IMR-90 (cell line): ENCODE measurements at regions not wholly inside any gene's neighbourhood (a gene's known extent, or its start where the extent isn't known, plus 50 kb on each side); places are given as distances from the start of the nearest gene placed in this dataset.

ENCODE experiments used
- ATAC-seq: fragments of 200-7000 bp; cut with Tn5 transposase; 2 replicates; pipeline ENCODE4 v1.9.1; 2020; ENCODE audit warnings: low read depth, mild to moderate bottlenecking, moderate library complexity
- BruUV-seq: library from RNA; stranded (reverse); fragments of 400-500 nt; replicated peaks from 2 replicates; lab custom pipeline; 2021; lab: Mats Ljungman, UMichigan
- CTCF ChIA-PET: fragments of 300-600 bp; formaldehyde crosslinking; extraction: SDS; loops from one replicate; lab custom pipeline; 2021; ENCODE audit warnings: antibody characterized with exemption; lab: Yijun Ruan, JAX
- POLR2A ChIA-PET: fragments of 300-600 bp; sonication (Branson Sonifier 250); formaldehyde crosslinking; loops from one replicate; lab custom pipeline; 2022; ENCODE audit warnings: antibody characterized with exemption; ENCODE audit not compliant: unreplicated experiment; lab: Charles Lee
- DNase-seq: peaks from one replicate; pipeline ENCODE4 v3.0.0; 2013
- H2AFZ ChIP-seq: replicated peaks from 2 replicates; pipeline ENCODE3; 2013; ENCODE audit warnings: low read length, mild to moderate bottlenecking; ENCODE audit not compliant: poor library complexity
- H2AK5ac ChIP-seq: 2 replicates; pipeline ENCODE4 v1.6.1; 2013; ENCODE audit warnings: low read depth, low read length, inconsistent platforms
- H2AK9ac ChIP-seq: replicated peaks from 2 replicates; pipeline ENCODE3; 2013; ENCODE audit warnings: mild to moderate bottlenecking, low read depth, low read length, moderate library complexity; ENCODE audit not compliant: poor library complexity
- H2BK120ac ChIP-seq: 2 replicates; pipeline ENCODE4 v1.6.1; 2013; ENCODE audit warnings: low read depth, low read length, inconsistent platforms
- H2BK15ac ChIP-seq: 3 replicates; pipeline ENCODE4 v1.6.1; 2013; ENCODE audit warnings: low read depth, low read length, inconsistent platforms
- H2BK20ac ChIP-seq: 2 replicates; pipeline ENCODE4 v1.6.1; 2013; ENCODE audit warnings: low read depth, mild to moderate bottlenecking, inconsistent platforms, low read length, moderate library complexity
- H2BK5ac ChIP-seq: 2 replicates; pipeline ENCODE4 v1.6.1; 2013; ENCODE audit warnings: mild to moderate bottlenecking, low read depth, low read length, inconsistent platforms; ENCODE audit not compliant: poor library complexity, severe bottlenecking
- H3K14ac ChIP-seq: replicated peaks from 2 replicates; pipeline ENCODE4 v1.6.1; 2013; ENCODE audit warnings: low read depth, low read length, inconsistent platforms
- H3K18ac ChIP-seq: 2 replicates; pipeline ENCODE4 v1.6.1; 2013; ENCODE audit warnings: low read depth, low read length, control low read depth
- H3K23ac ChIP-seq: 2 replicates; pipeline ENCODE4 v1.6.1; 2013; ENCODE audit warnings: low read depth, low read length, inconsistent platforms
- H3K27ac ChIP-seq: 2 replicates; pipeline ENCODE4 v1.5.1; 2013; ENCODE audit warnings: mild to moderate bottlenecking, control low read depth, low read length; ENCODE audit not compliant: insufficient read depth
- H3K27me3 ChIP-seq: 2 replicates; pipeline ENCODE4 v1.6.1; 2013; ENCODE audit warnings: low read length; ENCODE audit not compliant: control insufficient read depth, insufficient read depth
- H3K36me3 ChIP-seq: 2 replicates; pipeline ENCODE4 v1.6.1; 2013; ENCODE audit warnings: low read length, mixed read lengths; ENCODE audit not compliant: control insufficient read depth, insufficient read depth
- H3K4ac ChIP-seq: 2 replicates; pipeline ENCODE4 v1.6.1; 2013; ENCODE audit warnings: low read depth, low read length, inconsistent platforms
- H3K4me1 ChIP-seq: 2 replicates; pipeline ENCODE4 v1.6.1; 2013; ENCODE audit warnings: low read length, mixed read lengths; ENCODE audit not compliant: control insufficient read depth, insufficient read depth
- H3K4me2 ChIP-seq: 2 replicates; pipeline ENCODE4 v1.6.1; 2013; ENCODE audit warnings: low read depth, mild to moderate bottlenecking, control low read depth, low read length, moderate library complexity
- H3K4me3 ChIP-seq: 2 replicates; pipeline ENCODE4 v1.5.1; 2013; ENCODE audit warnings: low read depth, mild to moderate bottlenecking, control low read depth, low read length, moderate library complexity; ENCODE audit not compliant: insufficient read depth
- H3K56ac ChIP-seq: 2 replicates; pipeline ENCODE4 v1.6.1; 2013; ENCODE audit warnings: low read length, inconsistent platforms; ENCODE audit not compliant: insufficient read depth; ENCODE audit errors: extremely low read depth
- H3K79me1 ChIP-seq, 2 experiments: 2 replicates each; pipeline ENCODE4 v1.6.1; 2013; ENCODE audit warnings: low read length in 2 of 2, inconsistent platforms in 1 of 2, low read depth in 1 of 2
- H3K9ac ChIP-seq: 2 replicates; pipeline ENCODE4 v1.6.1; 2013; ENCODE audit warnings: low read depth, low read length, control low read depth
- H3K9me1 ChIP-seq: 2 replicates; pipeline ENCODE4 v1.6.1; 2013; ENCODE audit warnings: low read length, inconsistent platforms; ENCODE audit not compliant: insufficient read depth
- H3K9me3 ChIP-seq: 2 replicates; pipeline ENCODE4 v1.6.1; 2013; ENCODE audit warnings: low read length; ENCODE audit not compliant: control insufficient read depth, insufficient read depth
- H4K20me1 ChIP-seq: 2 replicates; pipeline ENCODE4 v1.6.1; 2013; ENCODE audit warnings: low read length, inconsistent platforms; ENCODE audit not compliant: insufficient read depth
- H4K5ac ChIP-seq: 2 replicates; pipeline ENCODE4 v1.6.1; 2013; ENCODE audit warnings: mild to moderate bottlenecking, low read depth, low read length, control low read depth
- H4K8ac ChIP-seq, 2 experiments: 2 replicates each; pipeline ENCODE4 v1.6.1; 2013; ENCODE audit warnings: low read depth in 2 of 2, low read length in 2 of 2, control low read depth in 1 of 2, inconsistent platforms in 1 of 2
- H4K91ac ChIP-seq: 2 replicates; pipeline ENCODE4 v1.6.1; 2013; ENCODE audit warnings: low read depth, low read length, inconsistent platforms; ENCODE audit not compliant: insufficient read depth
- CEBPB ChIP-seq: IDR thresholded peaks from 2 replicates; pipeline ENCODE4 v1.6.1; 2012; ENCODE audit warnings: low read depth, low read length, improper control_type of control experiment
- CHD1 ChIP-seq: IDR thresholded peaks from 2 replicates; pipeline ENCODE4 v1.6.1; 2012; ENCODE audit warnings: low read depth, low read length, improper control_type of control experiment
- MAFK ChIP-seq: IDR thresholded peaks from 2 replicates; pipeline ENCODE4 v1.6.1; 2012; ENCODE audit warnings: low read depth, low read length, improper control_type of control experiment
- MXI1 ChIP-seq: IDR thresholded peaks from 2 replicates; pipeline ENCODE4 v1.6.1; 2012; ENCODE audit warnings: low read depth, mild to moderate bottlenecking, low read length, moderate library complexity, borderline replicate concordance
- POLR2A ChIP-seq: IDR thresholded peaks from 2 replicates; pipeline ENCODE4 v1.6.1; 2012; ENCODE audit warnings: mild to moderate bottlenecking, low read depth, low read length
- RAD21 ChIP-seq: IDR thresholded peaks from 2 replicates; pipeline ENCODE4 v1.6.1; 2012; ENCODE audit warnings: low read length, improper control_type of control experiment
- RCOR1 ChIP-seq: IDR thresholded peaks from 2 replicates; pipeline ENCODE4 v1.6.1; 2012; ENCODE audit warnings: mild to moderate bottlenecking, low read length, improper control_type of control experiment; ENCODE audit not compliant: insufficient replicate concordance
- SMC3 ChIP-seq: fragments of 150-350 bp; IDR thresholded peaks from 2 replicates; pipeline ENCODE4 v1.6.1; 2016; ENCODE audit warnings: low read depth, mild to moderate bottlenecking, antibody characterized with exemption, low read length, moderate library complexity
- WGBS, 2 experiments: methylation state at CpG; one replicate each; pipeline versions ENCODE4 v1.1.5 to v1.1.7; 2013; ENCODE audit warnings: missing lambda C conversion rate in 2 of 2; ENCODE audit not compliant: insufficient read length in 1 of 2; ENCODE audit errors: extremely low coverage in 2 of 2; 5-methylcytosine and 5-hydroxymethylcytosine counted together
- dilution Hi-C: fragments of 300-500 bp; cut with HindIII; formaldehyde crosslinking; loops from one replicate; pipeline ENCODE4 v1.14.3; 2018; ENCODE audit warnings: low sequenced_read_pairs; ENCODE audit not compliant: unreplicated experiment
- in situ Hi-C: fragments of 300-500 bp; cut with MboI; formaldehyde crosslinking; loops from 3 replicates; pipeline ENCODE4 v1.14.3; 2019; ENCODE audit warnings: low sequenced_read_pairs, inconsistent platforms, mixed read lengths
- intact Hi-C: fragments of 100-400 bp; cut with micrococcal nuclease; formaldehyde crosslinking; loops from 2 replicates; pipeline ENCODE4 v1.10.0; 2022

DNA sequence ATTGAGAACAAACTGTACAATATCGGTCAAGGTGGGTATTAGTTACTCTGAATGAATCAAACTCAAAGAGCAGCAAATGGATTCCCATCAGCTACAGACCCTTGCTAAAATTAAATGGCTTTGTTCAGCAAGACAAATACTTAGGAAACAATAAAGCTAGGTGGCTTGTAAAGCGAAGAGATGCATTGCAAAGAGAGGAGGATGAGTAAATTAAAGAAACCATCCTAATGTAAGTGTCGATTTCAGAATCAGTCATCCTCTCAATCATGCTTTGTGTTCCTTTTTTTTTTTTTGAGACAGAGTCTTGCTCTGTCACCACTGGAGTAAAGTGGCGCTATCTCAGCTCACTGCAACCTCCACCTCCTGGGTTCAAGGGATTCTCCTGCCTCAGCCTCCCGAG, 359.2 kb upstream of the ZNF462 start:
- no TSS peak for BruUV-seq
- no peak overlapping the region for H2AFZ ChIP-seq
- dilution Hi-C loops: no loop called here
- no peaks in the 10 kb centered on the region for H3K27me3 ChIP-seq
- H4K5ac ChIP-seq: no peak overlapping the region
- ChIA-PET CTCF (interaction anchor here (0.6 kb wide), 1 partner anchor 66 kb away, joined by 4 read pairs; no protein-coding TSS in a partner anchor), POLR2A (no interaction called here)
- TF ChIP-seq CEBPB: no peak
- no peak for TF ChIP-seq RAD21
- no peak for TF ChIP-seq RCOR1
- TF ChIP-seq MXI1: no peak
- TF ChIP-seq SMC3: no peak
- TF ChIP-seq MAFK: no peak
- no peak for TF ChIP-seq CHD1
- no peak for TF ChIP-seq POLR2A
- H3K9me3 ChIP-seq: peaks cover 15% of the 10 kb centered on the region
- no peaks in the 10 kb centered on the region for H3K79me1 ChIP-seq
- no peaks in the 10 kb centered on the region for H3K36me3 ChIP-seq
- H3K27ac ChIP-seq: no peak overlapping the region
- H3K9ac ChIP-seq: no peak overlapping the region
- in situ Hi-C loops: no loop called here
- H2BK15ac ChIP-seq: no peak overlapping the region
- WGBS, 2 experiments: 83% methylated on average over 1 of the region's 5 CpGs; no CpG with 5 or more reads in 1 of the 2 experiments
- no peaks in the 10 kb centered on the region for H4K20me1 ChIP-seq
- DNase-seq (no peak), ATAC-seq (no peak)
- no peak overlapping the region for H2AK5ac ChIP-seq
- H3K18ac ChIP-seq: no peak overlapping the region
- no peak overlapping the region for H2BK120ac ChIP-seq
- no peak overlapping the region for H3K4me3 ChIP-seq
- H4K8ac ChIP-seq: no peak overlapping the region
- H3K4ac ChIP-seq: no peak overlapping the region
- no peaks in the 10 kb centered on the region for H3K9me1 ChIP-seq
- no peak overlapping the region for H3K14ac ChIP-seq
- no peak overlapping the region for H3K23ac ChIP-seq
- H2AK9ac ChIP-seq: no peak overlapping the region
- H2BK20ac ChIP-seq: no peak overlapping the region
- no peak overlapping the region for H3K4me2 ChIP-seq
- H2BK5ac ChIP-seq: no peak overlapping the region
- no peak overlapping the region for H4K91ac ChIP-seq
- H3K4me1 ChIP-seq: no peaks in the 10 kb centered on the region
- H3K56ac ChIP-seq: no peak overlapping the region
- intact Hi-C loops: no loop called here
